Karpas-422 (cell line): ENCODE measurements at regions not wholly inside any gene's neighbourhood (a gene's known extent, or its start where the extent isn't known, plus 50 kb on each side); places are given as distances from the start of the nearest gene placed in this dataset.

Experiments used
- DNase-seq: peaks from one replicate; pipeline ENCODE4 v3.0.0-alpha.2; 2015
- H2AFZ ChIP-seq: fragments of 200-600 bp; sonication (generic); 2 replicates; pipeline ENCODE4 v1.6.1; 2014; ENCODE audit warnings: antibody characterized with exemption, low read length, mixed read lengths
- H3K27ac ChIP-seq: fragments of 200-600 bp; sonication (generic); 2 replicates; pipeline ENCODE4 v1.5.1; 2014; ENCODE audit warnings: mild to moderate bottlenecking, low read length, moderate library complexity
- H3K27me3 ChIP-seq: fragments of 200-600 bp; sonication (generic); 2 replicates; pipeline ENCODE4 v1.6.1; 2014; ENCODE audit warnings: low read length, mixed read lengths
- H3K36me3 ChIP-seq: fragments of 200-600 bp; sonication (generic); 2 replicates; pipeline ENCODE4 v1.6.1; 2014; ENCODE audit warnings: low read length, mixed read lengths; ENCODE audit not compliant: insufficient read depth
- H3K4me1 ChIP-seq: fragments of 200-600 bp; sonication (generic); 2 replicates; pipeline ENCODE4 v1.6.1; 2014; ENCODE audit warnings: mild to moderate bottlenecking, low read length, mixed read lengths
- H3K4me2 ChIP-seq: fragments of 200-600 bp; sonication (generic); 2 replicates; pipeline ENCODE4 v1.6.1; 2014; ENCODE audit warnings: low read length, low read depth, mild to moderate bottlenecking; ENCODE audit not compliant: poor library complexity, severe bottlenecking
- H3K4me3 ChIP-seq: fragments of 200-600 bp; sonication (generic); 2 replicates; pipeline ENCODE4 v1.5.1; 2014; ENCODE audit warnings: mild to moderate bottlenecking, antibody characterized with exemption, low read length, mixed read lengths
- H3K79me2 ChIP-seq: fragments of 200-600 bp; sonication (generic); 2 replicates; pipeline ENCODE4 v1.6.1; 2014; ENCODE audit warnings: mild to moderate bottlenecking, low read length, mixed read lengths
- H3K9ac ChIP-seq: fragments of 200-600 bp; sonication (generic); 2 replicates; pipeline ENCODE4 v1.6.0; 2014; ENCODE audit warnings: low read length
- H3K9me2 ChIP-seq: fragments of 200-600 bp; sonication (generic), shearing (Covaris generic); replicated peaks from 2 replicates; pipeline ENCODE4 v1.6.0; 2014; ENCODE audit warnings: mild to moderate bottlenecking, low read length, moderate library complexity; ENCODE audit not compliant: insufficient read depth
- H3K9me3 ChIP-seq: fragments of 300-700, 200-600 bp; sonication (generic); 2 replicates; pipeline ENCODE4 v1.6.1; 2014; ENCODE audit warnings: low read length, mixed read lengths
- H4K20me1 ChIP-seq: fragments of 200-600 bp; sonication (generic); 2 replicates; pipeline ENCODE4 v1.6.1; 2014; ENCODE audit warnings: mild to moderate bottlenecking, antibody characterized with exemption, low read length, low read depth; ENCODE audit not compliant: insufficient read depth

DNA sequence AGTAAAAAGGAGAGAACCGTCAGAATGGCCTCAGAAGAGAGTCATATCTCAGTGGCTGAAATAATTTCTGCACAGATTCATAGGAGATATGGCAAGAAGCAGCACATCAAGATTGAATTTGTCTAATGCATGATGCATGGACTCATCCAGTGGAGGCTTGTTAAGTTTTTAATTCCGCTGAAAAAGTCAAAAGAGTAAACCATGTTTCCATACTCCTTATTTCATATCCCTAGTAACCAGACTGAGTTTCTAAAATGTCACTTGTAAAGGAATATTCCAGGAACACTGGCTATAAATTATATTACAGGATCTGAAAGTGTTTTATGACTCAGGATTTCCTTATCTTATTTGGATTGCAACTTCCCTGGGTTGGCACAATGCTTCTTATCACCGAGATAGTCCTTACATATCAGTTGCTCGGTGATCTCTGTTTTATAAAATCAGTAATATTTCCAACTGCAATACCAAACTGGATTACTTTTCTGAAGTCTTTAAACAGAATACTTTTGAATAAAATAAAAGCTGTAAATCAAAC, 180.2 kb upstream of the TSC22D1 start:
- H2AFZ ChIP-seq, result no peak overlapping the region
- H3K27me3 ChIP-seq, result no peaks in the 10 kb centered on the region
- H3K79me2 ChIP-seq, result no peaks in the 10 kb centered on the region
- peaks cover 3% of the 10 kb centered on the region; the same call in 1 of the 2 replicates for H3K4me1 ChIP-seq
- no peak overlapping the region for H3K4me2 ChIP-seq
- no peak overlapping the region for H3K4me3 ChIP-seq
- no peaks in the 10 kb centered on the region for H3K36me3 ChIP-seq
- no peak for DNase-seq
- no peaks in the 10 kb centered on the region for H4K20me1 ChIP-seq
- H3K9me3 ChIP-seq, result no peaks in the 10 kb centered on the region
- H3K27ac ChIP-seq, result no peak overlapping the region
- H3K9me2 ChIP-seq, result no peaks in the 10 kb centered on the region
- no peak overlapping the region for H3K9ac ChIP-seq

DNA sequence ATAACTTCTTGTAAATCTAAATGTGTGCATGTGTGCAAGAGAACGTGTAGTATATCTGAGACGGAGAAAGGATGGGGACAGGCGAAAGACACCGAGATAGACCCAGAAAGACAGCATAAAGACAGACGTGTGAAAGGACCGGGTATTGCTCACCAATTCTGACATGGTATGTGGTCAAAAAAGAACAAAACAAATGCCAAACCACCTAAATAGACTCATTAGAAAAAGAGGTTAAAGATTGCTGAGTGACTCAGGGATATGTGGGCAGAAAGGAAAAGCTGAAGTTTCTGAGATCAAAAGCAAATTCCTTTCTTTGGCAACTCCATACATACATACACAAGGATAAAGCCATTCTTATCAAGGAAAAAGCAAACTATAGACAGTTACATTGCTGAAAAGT, 179.7 kb upstream of the TSC22D1 start:
- Histone ChIP-seq H3K27me3 (no peaks in the 10 kb centered on the region), H3K4me2 (no peak overlapping the region), H3K4me3 (no peak overlapping the region), H3K27ac (no peak overlapping the region), H3K4me1 (peaks cover 3% of the 10 kb centered on the region; the same call in 1 of the 2 replicates), H3K36me3 (no peaks in the 10 kb centered on the region), H4K20me1 (no peaks in the 10 kb centered on the region), H3K9me2 (no peaks in the 10 kb centered on the region), H3K9me3 (no peaks in the 10 kb centered on the region), H3K79me2 (no peaks in the 10 kb centered on the region), H2AFZ (no peak overlapping the region), H3K9ac (no peak overlapping the region)
- no peak for DNase-seq

- no peaks in the 10 kb centered on the region for H3K27me3 ChIP-seq
- no peaks in the 10 kb centered on the region for H3K4me1 ChIP-seq
- H3K79me2 ChIP-seq, result no peaks in the 10 kb centered on the region
- H3K9me3 ChIP-seq, result no peaks in the 10 kb centered on the region
- DNase-seq, result no peak
- no peak overlapping the region for H3K4me2 ChIP-seq
- no peaks in the 10 kb centered on the region for H3K36me3 ChIP-seq
- H2AFZ ChIP-seq, result no peak overlapping the region
- H3K4me3 ChIP-seq, result no peak overlapping the region
- no peak overlapping the region for H3K9ac ChIP-seq
- no peak overlapping the region for H3K27ac ChIP-seq
- no peaks in the 10 kb centered on the region for H4K20me1 ChIP-seq
- H3K9me2 ChIP-seq, result no peaks in the 10 kb centered on the region
Measured at GRCh38 chr13:44752164-44752563, 176.0 kb upstream of the TSC22D1 start.

DNA sequence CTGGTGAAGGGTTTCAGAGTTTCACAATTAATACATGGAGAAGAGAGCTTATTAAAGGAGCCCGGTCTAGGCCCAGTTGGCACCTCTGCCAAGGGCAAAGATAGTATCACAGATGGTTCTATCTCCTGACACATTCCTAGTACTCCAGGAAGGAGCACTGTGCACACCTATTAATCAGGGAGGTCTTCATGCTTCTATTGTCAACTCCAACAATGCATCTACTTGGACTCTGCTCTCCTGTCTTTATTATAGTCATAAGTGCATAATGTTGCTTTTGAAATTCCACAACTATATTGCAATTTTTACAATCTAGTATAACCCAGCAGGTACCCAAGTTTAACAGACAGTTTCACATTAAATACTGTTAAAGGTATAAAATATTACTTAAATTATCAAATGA, 174.5 kb upstream of the TSC22D1 start:
- no peaks in the 10 kb centered on the region for H3K4me1 ChIP-seq
- no peaks in the 10 kb centered on the region for H3K27me3 ChIP-seq

GRCh38 chr13:44749906-44750305, 173.8 kb upstream of the TSC22D1 start:
- H3K27me3 ChIP-seq, result no peaks in the 10 kb centered on the region
- no peaks in the 10 kb centered on the region for H3K79me2 ChIP-seq
- no peaks in the 10 kb centered on the region for H3K4me1 ChIP-seq
- no peaks in the 10 kb centered on the region for H4K20me1 ChIP-seq
- H3K4me3 ChIP-seq, result no peak overlapping the region
- H3K4me2 ChIP-seq, result no peak overlapping the region
- DNase-seq, result no peak
- H3K9me2 ChIP-seq, result no peaks in the 10 kb centered on the region
- no peak overlapping the region for H3K9ac ChIP-seq
- H2AFZ ChIP-seq, result no peak overlapping the region
- no peaks in the 10 kb centered on the region for H3K9me3 ChIP-seq
- no peaks in the 10 kb centered on the region for H3K36me3 ChIP-seq
- no peak overlapping the region for H3K27ac ChIP-seq

More for the DNA sequence above, 174.5 kb upstream of the TSC22D1 start:
- Histone ChIP-seq H3K4me3 (no peak overlapping the region), H4K20me1 (no peaks in the 10 kb centered on the region), H3K79me2 (no peaks in the 10 kb centered on the region), H3K9ac (no peak overlapping the region), H3K9me3 (no peaks in the 10 kb centered on the region), H3K9me2 (no peaks in the 10 kb centered on the region), H2AFZ (no peak overlapping the region), H3K36me3 (no peaks in the 10 kb centered on the region), H3K4me2 (no peak overlapping the region), H3K27ac (no peak overlapping the region)
- no peak for DNase-seq

- DNase-seq, result no peak
- no peaks in the 10 kb centered on the region for H3K9me2 ChIP-seq
- no peaks in the 10 kb centered on the region for H3K4me1 ChIP-seq
- no peak overlapping the region for H3K4me3 ChIP-seq
- no peak overlapping the region for H3K9ac ChIP-seq
- H3K4me2 ChIP-seq, result no peak overlapping the region
- H3K79me2 ChIP-seq, result no peaks in the 10 kb centered on the region
- no peaks in the 10 kb centered on the region for H3K27me3 ChIP-seq
- H3K36me3 ChIP-seq, result no peaks in the 10 kb centered on the region
- H3K27ac ChIP-seq, result no peak overlapping the region
- H4K20me1 ChIP-seq, result no peaks in the 10 kb centered on the region
- no peaks in the 10 kb centered on the region for H3K9me3 ChIP-seq
- H2AFZ ChIP-seq, result no peak overlapping the region
Measured at GRCh38 chr13:44748439-44748838, 172.3 kb upstream of the TSC22D1 start.

- Histone ChIP-seq H2AFZ (no peak overlapping the region), H3K27me3 (no peaks in the 10 kb centered on the region), H3K4me1 (no peaks in the 10 kb centered on the region), H3K9me3 (no peaks in the 10 kb centered on the region), H3K27ac (no peak overlapping the region), H3K79me2 (no peaks in the 10 kb centered on the region), H4K20me1 (no peaks in the 10 kb centered on the region), H3K9ac (no peak overlapping the region), H3K9me2 (no peaks in the 10 kb centered on the region), H3K36me3 (no peaks in the 10 kb centered on the region), H3K4me3 (no peak overlapping the region), H3K4me2 (no peak overlapping the region)
- no peak for DNase-seq
Measured at GRCh38 chr13:44747179-44747578, 171.0 kb upstream of the TSC22D1 start.

- no peak for DNase-seq
- no peaks in the 10 kb centered on the region for H4K20me1 ChIP-seq
- no peak overlapping the region for H2AFZ ChIP-seq
- H3K4me2 ChIP-seq, result no peak overlapping the region
- no peaks in the 10 kb centered on the region for H3K9me2 ChIP-seq
- no peak overlapping the region for H3K4me3 ChIP-seq
- H3K27me3 ChIP-seq, result no peaks in the 10 kb centered on the region
- H3K27ac ChIP-seq, result no peak overlapping the region
- no peaks in the 10 kb centered on the region for H3K36me3 ChIP-seq
- no peaks in the 10 kb centered on the region for H3K79me2 ChIP-seq
- no peaks in the 10 kb centered on the region for H3K9me3 ChIP-seq
- no peaks in the 10 kb centered on the region for H3K4me1 ChIP-seq
- H3K9ac ChIP-seq, result no peak overlapping the region
Measured at GRCh38 chr13:44746690-44747089, 170.6 kb upstream of the TSC22D1 start.
